HEK293T (cell line): ENCODE measurements at regions not wholly inside any gene's neighbourhood (a gene's known extent, or its start where the extent isn't known, plus 50 kb on each side); places are given as distances from the start of the nearest gene placed in this dataset.

Source experiments
- FOXA1 ChIP-seq: fragments of 450-650 bp; IDR thresholded peaks from 2 replicates; pipeline ENCODE4 v1.6.1; 2016; ENCODE audit warnings: mild to moderate bottlenecking
- FOXK2 ChIP-seq: fragments of 450-650 bp; IDR thresholded peaks from 2 replicates; pipeline ENCODE4 v1.6.1; 2016; ENCODE audit warnings: mild to moderate bottlenecking
- HDGF ChIP-seq: fragments of 450-650 bp; IDR thresholded peaks from 2 replicates; pipeline ENCODE4 v1.6.1; 2017; ENCODE audit warnings: antibody characterized with exemption, borderline replicate concordance
- NFRKB ChIP-seq: fragments of 450-650 bp; IDR thresholded peaks from 2 replicates; pipeline ENCODE4 v1.6.1; 2016; ENCODE audit warnings: mild to moderate bottlenecking, moderate library complexity
- SUZ12 ChIP-seq: fragments of 450-650 bp; IDR thresholded peaks from 2 replicates; pipeline ENCODE4 v1.6.1; 2016; ENCODE audit warnings: mild to moderate bottlenecking
- ZNF384 ChIP-seq: fragments of 450-650 bp; IDR thresholded peaks from 2 replicates; pipeline ENCODE4 v1.6.1; 2016

- TF ChIP-seq SUZ12 = no peak
- no peak for TF ChIP-seq HDGF
- no peak for TF ChIP-seq FOXA1
- TF ChIP-seq NFRKB = no peak
- TF ChIP-seq ZNF384 = no peak
- TF ChIP-seq FOXK2 = no peak
Observed at GRCh38 chr1:110286564-110286963, 52.6 kb upstream of the RBM15 start.
